Thyroid gland (tissue), 4 donors: ENCODE measurements at regions not wholly inside any gene's neighbourhood (a gene's known extent, or its start where the extent isn't known, plus 50 kb on each side); places are given as distances from the start of the nearest gene placed in this dataset.

Source experiments
- DNase-seq, 2 donors: peaks; one replicate each; pipeline ENCODE4 v3.0.0-alpha.2; 2019
- H3K27ac ChIP-seq, 3 donors: fragments of 200-600 bp; sonication (generic); 1 replicate in 2 of 3; 2 replicates in 1 of 3; pipeline ENCODE4 v1.5.1; 2016 to 2019; ENCODE audit warnings: mild to moderate bottlenecking in 1 of 3, moderate library complexity in 1 of 3
- H3K27me3 ChIP-seq: fragments of 200-600 bp; sonication (generic); one replicate; pipeline ENCODE4 v1.5.1; 2019
- H3K36me3 ChIP-seq, 2 donors: fragments of 200-600 bp; sonication (generic); one replicate each; pipeline ENCODE4 v1.5.1; 2016 to 2019
- H3K4me1 ChIP-seq, 2 donors: fragments of 200-600 bp; sonication (generic); one replicate each; pipeline ENCODE4 v1.5.1; 2017 to 2019
- H3K4me3 ChIP-seq, 3 donors: fragments of 200-600 bp; sonication (generic); replicated peaks in 1 of 3; 1 replicate in 2 of 3; 2 replicates in 1 of 3; pipeline ENCODE4 v1.5.1; 2016; ENCODE audit warnings: mild to moderate bottlenecking in 1 of 3
- H3K9me3 ChIP-seq: fragments of 200-600 bp; sonication (generic); one replicate; pipeline ENCODE4 v1.5.1; 2017
- POLR2A ChIP-seq, 2 donors: fragments of 450-650 bp; IDR thresholded peaks; one replicate each; pipeline ENCODE4 v1.6.1; 2017; ENCODE audit warnings: antibody characterized with exemption in 2 of 2, mild to moderate bottlenecking in 2 of 2, moderate library complexity in 1 of 2
- WGBS, 2 donors: methylation state at CpG; one replicate each; pipeline ENCODE4 v1.1.5; 2017; 5-methylcytosine and 5-hydroxymethylcytosine counted together
- intact Hi-C: fragments of 100-400 bp; cut with DNase I; formaldehyde crosslinking; loops from one replicate; pipeline ENCODE4 v1.15.1; 2023
- TF ChIP-seq, protein P1 (sequence below), 6 experiments: fragments of 200-600 bp in 3 of 6; fragments of 450-650 bp in 3 of 6; sonication (generic) in 3 of 6; IDR thresholded peaks; one replicate each; pipeline ENCODE4 v1.5.1; 2016 to 2019; ENCODE audit warnings: antibody characterized with exemption in 6 of 6, mild to moderate bottlenecking in 2 of 6, inconsistent platforms in 1 of 6, moderate library complexity in 1 of 6

DNA sequence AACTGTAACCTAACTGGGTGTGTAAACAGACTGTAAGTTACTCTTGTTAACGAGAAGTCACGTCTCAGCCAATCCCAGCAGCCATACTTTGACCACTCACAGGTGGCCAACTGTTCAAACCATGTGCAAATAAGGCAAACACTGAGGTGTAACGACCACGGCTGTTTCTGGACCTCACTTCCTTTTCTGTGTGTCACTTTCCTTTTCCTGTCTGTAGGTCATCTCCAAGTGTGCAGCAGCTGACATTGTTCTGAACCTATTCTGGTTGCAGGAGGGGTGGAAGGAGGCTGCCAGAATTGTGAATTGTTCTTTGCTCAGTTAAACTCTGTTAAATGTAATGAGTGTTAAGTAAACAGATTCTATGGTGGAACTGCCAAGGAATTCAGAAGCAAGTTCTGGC lies 627.4 kb downstream of the KCNJ2 start:
- no peak for DNase-seq
- WGBS, 2 donors = 62 to 84% methylated on average over 4 of the region's 4 CpGs
- intact Hi-C loops = no loop called here

DNA sequence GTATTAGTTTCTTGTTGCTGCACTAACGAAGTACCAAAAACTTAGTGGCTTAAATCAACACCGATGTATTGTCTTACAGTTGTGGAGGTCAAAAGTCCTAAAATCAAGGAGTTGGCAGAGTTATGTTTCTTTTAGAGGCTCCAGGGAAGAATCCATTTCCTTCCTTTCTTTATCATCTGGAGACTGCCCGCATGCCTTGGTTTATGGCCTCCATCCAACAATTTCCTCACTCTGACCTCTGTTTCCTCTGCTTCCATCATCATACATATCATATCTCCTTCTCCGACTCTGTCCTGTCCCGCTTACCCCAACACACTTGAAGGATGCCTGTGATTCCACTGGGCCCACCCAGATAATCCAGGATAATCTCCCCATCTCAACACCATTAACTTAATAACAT lies 627.8 kb downstream of the KCNJ2 start:
- no peaks in the 10 kb centered on the region for H3K36me3 ChIP-seq
- H3K27me3 ChIP-seq = no peaks in the 10 kb centered on the region
- H3K4me1 ChIP-seq = no peaks in the 10 kb centered on the region
- H3K4me3 ChIP-seq = no peak overlapping the region
- DNase-seq = no peak
- WGBS, 2 donors = 77 to 81% methylated on average over 5 of the region's 5 CpGs
- intact Hi-C loops = no loop called here
- no peak overlapping the region for H3K27ac ChIP-seq
- no peaks in the 10 kb centered on the region for H3K9me3 ChIP-seq
- TF ChIP-seq POLR2A (IDR thresholded peaks at IDR 0.05) = no peak
- TF ChIP-seq, protein P1, sequence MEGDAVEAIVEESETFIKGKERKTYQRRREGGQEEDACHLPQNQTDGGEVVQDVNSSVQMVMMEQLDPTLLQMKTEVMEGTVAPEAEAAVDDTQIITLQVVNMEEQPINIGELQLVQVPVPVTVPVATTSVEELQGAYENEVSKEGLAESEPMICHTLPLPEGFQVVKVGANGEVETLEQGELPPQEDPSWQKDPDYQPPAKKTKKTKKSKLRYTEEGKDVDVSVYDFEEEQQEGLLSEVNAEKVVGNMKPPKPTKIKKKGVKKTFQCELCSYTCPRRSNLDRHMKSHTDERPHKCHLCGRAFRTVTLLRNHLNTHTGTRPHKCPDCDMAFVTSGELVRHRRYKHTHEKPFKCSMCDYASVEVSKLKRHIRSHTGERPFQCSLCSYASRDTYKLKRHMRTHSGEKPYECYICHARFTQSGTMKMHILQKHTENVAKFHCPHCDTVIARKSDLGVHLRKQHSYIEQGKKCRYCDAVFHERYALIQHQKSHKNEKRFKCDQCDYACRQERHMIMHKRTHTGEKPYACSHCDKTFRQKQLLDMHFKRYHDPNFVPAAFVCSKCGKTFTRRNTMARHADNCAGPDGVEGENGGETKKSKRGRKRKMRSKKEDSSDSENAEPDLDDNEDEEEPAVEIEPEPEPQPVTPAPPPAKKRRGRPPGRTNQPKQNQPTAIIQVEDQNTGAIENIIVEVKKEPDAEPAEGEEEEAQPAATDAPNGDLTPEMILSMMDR (IDR thresholded peaks at IDR 0.05) = no peak

More for the DNA sequence above, 627.4 kb downstream of the KCNJ2 start:
- Histone ChIP-seq H3K9me3 (no peaks in the 10 kb centered on the region), H3K27ac (no peak overlapping the region), H3K36me3 (no peaks in the 10 kb centered on the region), H3K27me3 (no peaks in the 10 kb centered on the region), H3K4me3 (no peak overlapping the region), H3K4me1 (no peaks in the 10 kb centered on the region)
- TF ChIP-seq POLR2A (IDR thresholded peaks at IDR 0.05) = no peak
- TF ChIP-seq, protein P1 (IDR thresholded peaks at IDR 0.05) = no peak

- intact Hi-C loops = no loop called here
- H3K4me3 ChIP-seq = no peak overlapping the region
- H3K9me3 ChIP-seq = no peaks in the 10 kb centered on the region
- peak overlapping the region in 1 of 3 donors; percentile 8 for H3K27ac ChIP-seq
- H3K36me3 ChIP-seq = no peaks in the 10 kb centered on the region
- peaks cover 0 to 5% of the 10 kb centered on the region in 2 donors for H3K4me1 ChIP-seq
- no peaks in the 10 kb centered on the region for H3K27me3 ChIP-seq
- TF ChIP-seq POLR2A (IDR thresholded peaks at IDR 0.05) = no peak
- TF ChIP-seq, protein P1 (IDR thresholded peaks at IDR 0.05) = no peak
- DNase-seq = peak; percentile 28 to 37
Observed at GRCh38 chr17:70804161-70804560, 634.8 kb downstream of the KCNJ2 start.

DNA sequence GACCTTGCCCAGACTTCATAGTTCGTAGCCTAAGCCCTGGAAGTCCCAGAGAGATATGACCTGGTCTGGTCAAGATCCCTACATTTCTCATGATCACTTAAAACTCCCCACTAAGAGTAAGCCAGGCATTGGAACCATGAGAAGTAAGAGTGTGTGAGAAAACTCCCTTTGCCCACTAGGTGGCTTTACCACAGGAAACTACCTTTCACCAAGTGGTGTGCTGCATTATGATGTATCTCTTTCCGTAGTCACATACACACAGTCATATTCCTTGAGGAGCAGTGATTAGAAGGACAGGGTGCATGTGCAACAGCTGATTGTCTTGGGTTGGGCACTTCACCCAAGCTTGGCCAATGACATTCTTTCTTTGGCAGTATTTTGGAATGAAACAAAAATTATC lies 639.3 kb downstream of the KCNJ2 start:
- no peak for TF ChIP-seq POLR2A (IDR thresholded peaks at IDR 0.05)
- TF ChIP-seq, protein P1 (IDR thresholded peaks at IDR 0.05) = peak in 2 of 6 experiments; percentile 13 to 18
- intact Hi-C loops = no loop called here
- Histone ChIP-seq H3K27ac (no peak overlapping the region), H3K4me1 (peaks cover 0 to 5% of the 10 kb centered on the region in 2 donors), H3K4me3 (no peak overlapping the region), H3K36me3 (no peaks in the 10 kb centered on the region), H3K9me3 (no peaks in the 10 kb centered on the region), H3K27me3 (no peaks in the 10 kb centered on the region)
- no peak for DNase-seq
- 90 to 92% methylated on average over 2 of the region's 2 CpGs for WGBS, 2 donors

GRCh38 chr17:70810609-70811008 lies 641.3 kb downstream of the KCNJ2 start:
- WGBS, 2 donors = 72 to 85% methylated on average over 1 of the region's 1 CpG

More at GRCh38 chr17:70810609-70811008, 641.3 kb downstream of the KCNJ2 start:
- Histone ChIP-seq H3K36me3 (no peaks in the 10 kb centered on the region), H3K27me3 (no peaks in the 10 kb centered on the region), H3K9me3 (no peaks in the 10 kb centered on the region), H3K4me3 (no peak overlapping the region), H3K4me1 (no peaks in the 10 kb centered on the region), H3K27ac (no peak overlapping the region)
- DNase-seq = no peak
- TF ChIP-seq, protein P1 (IDR thresholded peaks at IDR 0.05) = no peak
- intact Hi-C loops = no loop called here
